IMR-90 (cell line): ENCODE measurements at regions not wholly inside any gene's neighbourhood (a gene's known extent, or its start where the extent isn't known, plus 50 kb on each side); places are given as distances from the start of the nearest gene placed in this dataset.

Experiments used
- ATAC-seq: fragments of 200-7000 bp; cut with Tn5 transposase; 2 replicates; pipeline ENCODE4 v1.9.1; 2020; ENCODE audit warnings: low read depth, mild to moderate bottlenecking, moderate library complexity
- BruUV-seq: library from RNA; stranded (reverse); fragments of 400-500 nt; replicated peaks from 2 replicates; lab custom pipeline; 2021; lab: Mats Ljungman, UMichigan
- CTCF ChIA-PET: fragments of 300-600 bp; formaldehyde crosslinking; extraction: SDS; loops from one replicate; lab custom pipeline; 2021; ENCODE audit warnings: antibody characterized with exemption; lab: Yijun Ruan, JAX
- POLR2A ChIA-PET: fragments of 300-600 bp; sonication (Branson Sonifier 250); formaldehyde crosslinking; loops from one replicate; lab custom pipeline; 2022; ENCODE audit warnings: antibody characterized with exemption; ENCODE audit not compliant: unreplicated experiment; lab: Charles Lee
- DNase-seq: peaks from one replicate; pipeline ENCODE4 v3.0.0; 2013
- H2AFZ ChIP-seq: replicated peaks from 2 replicates; pipeline ENCODE3; 2013; ENCODE audit warnings: low read length, mild to moderate bottlenecking; ENCODE audit not compliant: poor library complexity
- H2AK5ac ChIP-seq: 2 replicates; pipeline ENCODE4 v1.6.1; 2013; ENCODE audit warnings: low read depth, low read length, inconsistent platforms
- H2AK9ac ChIP-seq: replicated peaks from 2 replicates; pipeline ENCODE3; 2013; ENCODE audit warnings: mild to moderate bottlenecking, low read depth, low read length, moderate library complexity; ENCODE audit not compliant: poor library complexity
- H2BK120ac ChIP-seq: 2 replicates; pipeline ENCODE4 v1.6.1; 2013; ENCODE audit warnings: low read depth, low read length, inconsistent platforms
- H2BK15ac ChIP-seq: 3 replicates; pipeline ENCODE4 v1.6.1; 2013; ENCODE audit warnings: low read depth, low read length, inconsistent platforms
- H2BK20ac ChIP-seq: 2 replicates; pipeline ENCODE4 v1.6.1; 2013; ENCODE audit warnings: low read depth, mild to moderate bottlenecking, inconsistent platforms, low read length, moderate library complexity
- H2BK5ac ChIP-seq: 2 replicates; pipeline ENCODE4 v1.6.1; 2013; ENCODE audit warnings: mild to moderate bottlenecking, low read depth, low read length, inconsistent platforms; ENCODE audit not compliant: poor library complexity, severe bottlenecking
- H3K14ac ChIP-seq: replicated peaks from 2 replicates; pipeline ENCODE4 v1.6.1; 2013; ENCODE audit warnings: low read depth, low read length, inconsistent platforms
- H3K18ac ChIP-seq: 2 replicates; pipeline ENCODE4 v1.6.1; 2013; ENCODE audit warnings: low read depth, low read length, control low read depth
- H3K23ac ChIP-seq: 2 replicates; pipeline ENCODE4 v1.6.1; 2013; ENCODE audit warnings: low read depth, low read length, inconsistent platforms
- H3K27ac ChIP-seq: 2 replicates; pipeline ENCODE4 v1.5.1; 2013; ENCODE audit warnings: mild to moderate bottlenecking, control low read depth, low read length; ENCODE audit not compliant: insufficient read depth
- H3K27me3 ChIP-seq: 2 replicates; pipeline ENCODE4 v1.6.1; 2013; ENCODE audit warnings: low read length; ENCODE audit not compliant: control insufficient read depth, insufficient read depth
- H3K36me3 ChIP-seq: 2 replicates; pipeline ENCODE4 v1.6.1; 2013; ENCODE audit warnings: low read length, mixed read lengths; ENCODE audit not compliant: control insufficient read depth, insufficient read depth
- H3K4ac ChIP-seq: 2 replicates; pipeline ENCODE4 v1.6.1; 2013; ENCODE audit warnings: low read depth, low read length, inconsistent platforms
- H3K4me1 ChIP-seq: 2 replicates; pipeline ENCODE4 v1.6.1; 2013; ENCODE audit warnings: low read length, mixed read lengths; ENCODE audit not compliant: control insufficient read depth, insufficient read depth
- H3K4me2 ChIP-seq: 2 replicates; pipeline ENCODE4 v1.6.1; 2013; ENCODE audit warnings: low read depth, mild to moderate bottlenecking, control low read depth, low read length, moderate library complexity
- H3K4me3 ChIP-seq: 2 replicates; pipeline ENCODE4 v1.5.1; 2013; ENCODE audit warnings: low read depth, mild to moderate bottlenecking, control low read depth, low read length, moderate library complexity; ENCODE audit not compliant: insufficient read depth
- H3K56ac ChIP-seq: 2 replicates; pipeline ENCODE4 v1.6.1; 2013; ENCODE audit warnings: low read length, inconsistent platforms; ENCODE audit not compliant: insufficient read depth; ENCODE audit errors: extremely low read depth
- H3K79me1 ChIP-seq, 2 experiments: 2 replicates each; pipeline ENCODE4 v1.6.1; 2013; ENCODE audit warnings: low read length in 2 of 2, inconsistent platforms in 1 of 2, low read depth in 1 of 2
- H3K9ac ChIP-seq: 2 replicates; pipeline ENCODE4 v1.6.1; 2013; ENCODE audit warnings: low read depth, low read length, control low read depth
- H3K9me1 ChIP-seq: 2 replicates; pipeline ENCODE4 v1.6.1; 2013; ENCODE audit warnings: low read length, inconsistent platforms; ENCODE audit not compliant: insufficient read depth
- H3K9me3 ChIP-seq: 2 replicates; pipeline ENCODE4 v1.6.1; 2013; ENCODE audit warnings: low read length; ENCODE audit not compliant: control insufficient read depth, insufficient read depth
- H4K20me1 ChIP-seq: 2 replicates; pipeline ENCODE4 v1.6.1; 2013; ENCODE audit warnings: low read length, inconsistent platforms; ENCODE audit not compliant: insufficient read depth
- H4K5ac ChIP-seq: 2 replicates; pipeline ENCODE4 v1.6.1; 2013; ENCODE audit warnings: mild to moderate bottlenecking, low read depth, low read length, control low read depth
- H4K8ac ChIP-seq, 2 experiments: 2 replicates each; pipeline ENCODE4 v1.6.1; 2013; ENCODE audit warnings: low read depth in 2 of 2, low read length in 2 of 2, control low read depth in 1 of 2, inconsistent platforms in 1 of 2
- H4K91ac ChIP-seq: 2 replicates; pipeline ENCODE4 v1.6.1; 2013; ENCODE audit warnings: low read depth, low read length, inconsistent platforms; ENCODE audit not compliant: insufficient read depth
- BHLHE40 ChIP-seq: fragments of 150-350 bp; IDR thresholded peaks from 2 replicates; pipeline ENCODE4 v1.6.1; 2016; ENCODE audit warnings: mild to moderate bottlenecking, low read depth, low read length
- POLR2A ChIP-seq: IDR thresholded peaks from 2 replicates; pipeline ENCODE4 v1.6.1; 2012; ENCODE audit warnings: mild to moderate bottlenecking, low read depth, low read length
- RCOR1 ChIP-seq: IDR thresholded peaks from 2 replicates; pipeline ENCODE4 v1.6.1; 2012; ENCODE audit warnings: mild to moderate bottlenecking, low read length, improper control_type of control experiment; ENCODE audit not compliant: insufficient replicate concordance
- RFX5 ChIP-seq: IDR thresholded peaks from 2 replicates; pipeline ENCODE4 v1.8.0; 2012; ENCODE audit warnings: low read depth, mild to moderate bottlenecking, low read length, moderate library complexity
- WGBS, 2 experiments: methylation state at CpG; one replicate each; pipeline versions ENCODE4 v1.1.5 to v1.1.7; 2013; ENCODE audit warnings: missing lambda C conversion rate in 2 of 2; ENCODE audit not compliant: insufficient read length in 1 of 2; ENCODE audit errors: extremely low coverage in 2 of 2; 5-methylcytosine and 5-hydroxymethylcytosine counted together
- dilution Hi-C: fragments of 300-500 bp; cut with HindIII; formaldehyde crosslinking; loops from one replicate; pipeline ENCODE4 v1.14.3; 2018; ENCODE audit warnings: low sequenced_read_pairs; ENCODE audit not compliant: unreplicated experiment
- in situ Hi-C: fragments of 300-500 bp; cut with MboI; formaldehyde crosslinking; loops from 3 replicates; pipeline ENCODE4 v1.14.3; 2019; ENCODE audit warnings: low sequenced_read_pairs, inconsistent platforms, mixed read lengths
- intact Hi-C: fragments of 100-400 bp; cut with micrococcal nuclease; formaldehyde crosslinking; loops from 2 replicates; pipeline ENCODE4 v1.10.0; 2022
- TF ChIP-seq, protein P1 (sequence below): fragments of 150-350 bp; IDR thresholded peaks from 2 replicates; pipeline ENCODE4 v1.6.1; 2017; ENCODE audit warnings: mild to moderate bottlenecking, antibody characterized with exemption, low read length, low read depth

DNA sequence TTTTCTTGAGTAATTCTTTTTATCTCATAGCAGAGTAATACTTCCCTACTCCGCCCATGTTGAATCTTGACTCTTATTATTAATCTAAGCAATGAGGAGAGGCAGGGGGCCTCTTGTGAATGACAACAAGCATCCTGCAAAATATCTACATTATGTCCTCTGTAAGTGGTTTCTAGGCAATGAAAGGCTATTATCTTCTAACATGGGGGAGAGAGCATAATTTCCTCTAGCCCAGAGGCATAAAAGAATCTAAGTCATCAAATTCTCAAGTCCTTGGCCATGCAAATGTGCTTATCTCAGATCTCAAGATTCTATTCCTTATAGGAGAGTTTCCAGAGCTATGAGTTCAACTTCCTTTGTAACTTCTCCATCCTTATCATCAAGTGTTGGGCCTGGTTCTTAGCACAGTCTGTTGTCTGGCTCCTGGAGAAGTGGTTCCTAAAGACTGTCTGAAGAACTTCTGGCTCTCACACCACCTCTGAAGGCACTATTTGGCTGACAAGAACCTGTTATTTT, 423.1 kb upstream of the INTU start:
- Histone ChIP-seq H2AK5ac (no peak overlapping the region), H3K27ac (no peak overlapping the region), H3K9ac (no peak overlapping the region), H2BK15ac (no peak overlapping the region), H3K4me3 (no peak overlapping the region), H4K20me1 (no peaks in the 10 kb centered on the region), H3K79me1 (no peaks in the 10 kb centered on the region), H2AFZ (no peak overlapping the region), H3K4me2 (no peak overlapping the region), H2BK20ac (no peak overlapping the region), H3K9me1 (no peaks in the 10 kb centered on the region), H3K9me3 (no peaks in the 10 kb centered on the region), H4K5ac (no peak overlapping the region), H4K8ac (no peak overlapping the region), H3K14ac (no peak overlapping the region), H2BK120ac (no peak overlapping the region), H4K91ac (no peak overlapping the region), H3K56ac (no peak overlapping the region), H3K27me3 (no peaks in the 10 kb centered on the region), H2BK5ac (no peak overlapping the region), H3K4ac (no peak overlapping the region), H2AK9ac (no peak overlapping the region), H3K23ac (no peak overlapping the region), H3K18ac (no peak overlapping the region), H3K4me1 (0 out of 2 replicates have a peak, but pooled peaks cover 2% of the 10 kb centered on the region), H3K36me3 (no peaks in the 10 kb centered on the region)
- WGBS, 2 experiments = no CpG with 5 or more reads among the region's 1 CpG
- no TSS peak for BruUV-seq
- TF ChIP-seq, protein P1, sequence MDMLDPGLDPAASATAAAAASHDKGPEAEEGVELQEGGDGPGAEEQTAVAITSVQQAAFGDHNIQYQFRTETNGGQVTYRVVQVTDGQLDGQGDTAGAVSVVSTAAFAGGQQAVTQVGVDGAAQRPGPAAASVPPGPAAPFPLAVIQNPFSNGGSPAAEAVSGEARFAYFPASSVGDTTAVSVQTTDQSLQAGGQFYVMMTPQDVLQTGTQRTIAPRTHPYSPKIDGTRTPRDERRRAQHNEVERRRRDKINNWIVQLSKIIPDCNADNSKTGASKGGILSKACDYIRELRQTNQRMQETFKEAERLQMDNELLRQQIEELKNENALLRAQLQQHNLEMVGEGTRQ = no peak
- TF ChIP-seq RCOR1 = no peak
- no peak for TF ChIP-seq BHLHE40
- no peak for TF ChIP-seq POLR2A
- no peak for TF ChIP-seq RFX5
- dilution Hi-C loops = no loop called here
- ChIA-PET CTCF (no interaction called here), POLR2A (no interaction called here)
- DNase-seq (no peak), ATAC-seq (no peak)
- in situ Hi-C loops = no loop called here
- intact Hi-C loops = no loop called here
